Breast epithelium (tissue), 4 donors: ENCODE measurements at regions not wholly inside any gene's neighbourhood (a gene's known extent, or its start where the extent isn't known, plus 50 kb on each side); places are given as distances from the start of the nearest gene placed in this dataset.
A peak's percentile ranks its signal among the peaks of the same experiment; 100 is the strongest.

Source experiments
- DNase-seq, 2 donors: peaks; one replicate each; pipeline ENCODE4 v3.0.0-alpha.2; 2019; ENCODE audit warnings: low spot score in 2 of 2
- H3K27ac ChIP-seq, 2 donors: fragments of 200-600 bp; sonication (generic) in 1 of 2; one replicate each; pipeline ENCODE4 v1.5.1; 2016 to 2019; ENCODE audit warnings: mild to moderate bottlenecking in 1 of 2
- H3K27me3 ChIP-seq, 2 donors: fragments of 200-600 bp; sonication (generic) in 1 of 2; one replicate each; pipeline versions ENCODE4 v1.5.1 to v1.6.0; 2017 to 2019; ENCODE audit warnings: control low read depth in 1 of 2, mild to moderate bottlenecking in 1 of 2
- H3K36me3 ChIP-seq: fragments of 200-600 bp; one replicate; pipeline ENCODE4 v1.5.1; 2019
- H3K4me1 ChIP-seq, 2 donors: fragments of 200-600 bp; sonication (generic); one replicate each; pipeline ENCODE4 v1.5.1; 2016 to 2019; ENCODE audit warnings: control low read depth in 1 of 2
- H3K4me3 ChIP-seq, 3 donors: fragments of 200-600 bp; sonication (generic); 1 replicate in 2 of 3; 2 replicates in 1 of 3; pipeline ENCODE4 v1.5.1; 2016 to 2019; ENCODE audit warnings: mild to moderate bottlenecking in 3 of 3, moderate library complexity in 2 of 3
- H3K9me3 ChIP-seq, 2 donors: fragments of 200-600 bp; sonication (generic) in 1 of 2; one replicate each; pipeline ENCODE4 v1.5.1; 2016 to 2019; ENCODE audit warnings: control low read depth in 1 of 2
- POLR2A ChIP-seq: fragments of 450-650 bp; IDR thresholded peaks from one replicate; pipeline ENCODE4 v1.6.1; 2016; ENCODE audit warnings: antibody characterized with exemption, mild to moderate bottlenecking, moderate library complexity
- POLR2AphosphoS5 ChIP-seq, 3 donors: sonication (generic); formaldehyde crosslinking; IDR thresholded peaks; one replicate each; pipeline ENCODE4 v1.6.1; 2017; ENCODE audit warnings: antibody characterized with exemption in 3 of 3
- intact Hi-C: fragments of 100-400 bp; cut with DNase I; formaldehyde crosslinking; loops from one replicate; pipeline ENCODE4 v1.15.1; 2023; ENCODE audit warnings: low total_unique reads
- TF ChIP-seq, protein P1 (sequence below), 3 donors: fragments of 450-650 bp; IDR thresholded peaks; one replicate each; pipeline ENCODE4 v1.5.1; 2016 to 2017; ENCODE audit warnings: antibody characterized with exemption in 3 of 3, mild to moderate bottlenecking in 3 of 3, moderate library complexity in 3 of 3

- H3K4me3 ChIP-seq: no peak overlapping the region
- TF ChIP-seq, protein P1, sequence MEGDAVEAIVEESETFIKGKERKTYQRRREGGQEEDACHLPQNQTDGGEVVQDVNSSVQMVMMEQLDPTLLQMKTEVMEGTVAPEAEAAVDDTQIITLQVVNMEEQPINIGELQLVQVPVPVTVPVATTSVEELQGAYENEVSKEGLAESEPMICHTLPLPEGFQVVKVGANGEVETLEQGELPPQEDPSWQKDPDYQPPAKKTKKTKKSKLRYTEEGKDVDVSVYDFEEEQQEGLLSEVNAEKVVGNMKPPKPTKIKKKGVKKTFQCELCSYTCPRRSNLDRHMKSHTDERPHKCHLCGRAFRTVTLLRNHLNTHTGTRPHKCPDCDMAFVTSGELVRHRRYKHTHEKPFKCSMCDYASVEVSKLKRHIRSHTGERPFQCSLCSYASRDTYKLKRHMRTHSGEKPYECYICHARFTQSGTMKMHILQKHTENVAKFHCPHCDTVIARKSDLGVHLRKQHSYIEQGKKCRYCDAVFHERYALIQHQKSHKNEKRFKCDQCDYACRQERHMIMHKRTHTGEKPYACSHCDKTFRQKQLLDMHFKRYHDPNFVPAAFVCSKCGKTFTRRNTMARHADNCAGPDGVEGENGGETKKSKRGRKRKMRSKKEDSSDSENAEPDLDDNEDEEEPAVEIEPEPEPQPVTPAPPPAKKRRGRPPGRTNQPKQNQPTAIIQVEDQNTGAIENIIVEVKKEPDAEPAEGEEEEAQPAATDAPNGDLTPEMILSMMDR (IDR thresholded peaks at IDR 0.05): no peak
- no peak for TF ChIP-seq POLR2A
- TF ChIP-seq POLR2AphosphoS5 (IDR thresholded peaks at IDR 0.05): no peak
- H3K27me3 ChIP-seq: no peaks in the 10 kb centered on the region
- H3K36me3 ChIP-seq: no peaks in the 10 kb centered on the region
- H3K4me1 ChIP-seq: no peaks in the 10 kb centered on the region
- no peak for DNase-seq
- intact Hi-C loops: no loop called here
- H3K27ac ChIP-seq: no peak overlapping the region
- H3K9me3 ChIP-seq: no peaks in the 10 kb centered on the region
These were observed 155.7 kb upstream of the HEY2 start for GRCh38 chr6:125593746-125594145.

DNA sequence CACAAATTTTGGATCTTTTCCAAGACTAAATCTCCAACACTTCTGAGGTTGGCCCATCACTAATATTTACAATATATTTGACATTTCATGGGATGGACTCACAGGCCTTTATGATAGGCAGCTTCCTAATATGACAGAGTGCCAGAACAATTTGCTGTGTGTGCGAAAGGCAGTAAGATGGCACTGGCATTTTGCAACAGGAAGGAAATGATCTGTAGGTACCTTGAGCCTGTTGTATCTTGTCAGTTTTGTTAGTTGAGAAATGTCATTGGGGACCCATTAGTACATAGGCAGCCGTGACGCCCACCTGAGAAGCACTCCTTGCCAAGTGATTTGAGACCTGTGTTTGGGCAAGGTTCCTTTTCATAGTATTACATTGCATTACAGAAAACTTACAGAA lies 153.4 kb upstream of the HEY2 start:
- Histone ChIP-seq H3K36me3 (no peaks in the 10 kb centered on the region), H3K27ac (no peak overlapping the region), H3K4me1 (no peaks in the 10 kb centered on the region), H3K4me3 (no peak overlapping the region), H3K27me3 (no peaks in the 10 kb centered on the region), H3K9me3 (no peaks in the 10 kb centered on the region)
- no peak for DNase-seq
- no peak for TF ChIP-seq POLR2AphosphoS5 (IDR thresholded peaks at IDR 0.05)
- TF ChIP-seq POLR2A: no peak
- TF ChIP-seq, protein P1 (IDR thresholded peaks at IDR 0.05): no peak
- intact Hi-C loops: no loop called here

- peak overlapping the region; percentile 49 to 52 for H3K27ac ChIP-seq
- no peaks in the 10 kb centered on the region for H3K4me1 ChIP-seq
- intact Hi-C loops: no loop called here
- H3K36me3 ChIP-seq: no peaks in the 10 kb centered on the region
- DNase-seq: no peak
- no peaks in the 10 kb centered on the region for H3K27me3 ChIP-seq
- H3K4me3 ChIP-seq: no peak overlapping the region
- H3K9me3 ChIP-seq: no peaks in the 10 kb centered on the region
- TF ChIP-seq POLR2AphosphoS5 (IDR thresholded peaks at IDR 0.05): no peak
These were observed 151.8 kb upstream of the HEY2 start for GRCh38 chr6:125597411-125598253.

- intact Hi-C loops: no loop called here
- DNase-seq: peak in 1 of 2 donors; percentile 50
- no peaks in the 10 kb centered on the region for H3K9me3 ChIP-seq
- H3K27me3 ChIP-seq: no peaks in the 10 kb centered on the region
- no peaks in the 10 kb centered on the region for H3K36me3 ChIP-seq
- H3K4me3 ChIP-seq: no peak overlapping the region
- peak overlapping the region in 1 of 2 donors; percentile 52 for H3K27ac ChIP-seq
- TF ChIP-seq POLR2AphosphoS5 (IDR thresholded peaks at IDR 0.05): no peak
- no peak for TF ChIP-seq POLR2A
- TF ChIP-seq, protein P1 (IDR thresholded peaks at IDR 0.05): no peak
- H3K4me1 ChIP-seq: no peaks in the 10 kb centered on the region
These were observed 151.0 kb upstream of the HEY2 start for GRCh38 chr6:125598422-125598821.

DNA sequence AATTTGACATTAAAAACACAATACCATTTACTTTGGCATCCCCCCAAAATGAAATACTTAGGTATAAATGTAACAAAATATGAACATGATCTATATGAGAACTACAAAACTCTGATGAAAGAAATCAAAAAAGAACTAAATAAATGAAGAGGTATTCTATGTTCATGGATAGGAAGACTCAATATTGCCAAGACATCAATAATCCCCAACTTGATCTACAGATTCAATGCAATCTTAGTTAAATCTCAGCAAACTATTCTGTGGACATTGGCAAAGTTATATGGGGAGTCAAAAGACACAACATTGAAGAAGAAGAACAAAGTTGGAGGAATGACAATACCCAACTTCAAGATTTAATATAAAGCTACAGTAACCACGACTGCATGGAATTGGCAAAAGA lies 145.2 kb upstream of the HEY2 start:
- H3K4me1 ChIP-seq: no peaks in the 10 kb centered on the region
- no peak for TF ChIP-seq POLR2AphosphoS5 (IDR thresholded peaks at IDR 0.05)
- TF ChIP-seq POLR2A: no peak
- TF ChIP-seq, protein P1 (IDR thresholded peaks at IDR 0.05): no peak
- no peak for DNase-seq
- no peaks in the 10 kb centered on the region for H3K27me3 ChIP-seq
- peaks cover 0 to 3% of the 10 kb centered on the region in 2 donors for H3K9me3 ChIP-seq
- H3K36me3 ChIP-seq: no peaks in the 10 kb centered on the region
- no peak overlapping the region for H3K27ac ChIP-seq
- intact Hi-C loops: no loop called here
- no peak overlapping the region for H3K4me3 ChIP-seq
